ENCODE measurements at regions not wholly inside any gene's neighbourhood (a gene's known extent, or its start where the extent isn't known, plus 50 kb on each side); places are given as distances from the start of the nearest gene placed in this dataset.
A peak's percentile ranks its signal among the peaks of the same experiment; 100 is the strongest.
"Not testable (repeated sequence)": the region's sequence is repeated elsewhere in the genome, so short reads cannot be mapped to it uniquely, and the experiment has no call there.

GRCh38 chr2:150806336-150806735 is 318.9 kb upstream of the RND3 start:
- no peaks in the 10 kb centered on the region for H3K36me3 ChIP-seq (ENCODE audit: control insufficient read depth in 4 of 4, insufficient read depth in 3 of 4, low read depth in 1 of 4, low read length in 3 of 4)
- TF ChIP-seq NR2F2 (IDR thresholded peaks at IDR 0.05): peak; percentile 74
- TF ChIP-seq TAF1 (conservative IDR thresholded peaks at IDR 0.05): no peak
- no peaks in the 10 kb centered on the region for H3K9me3 ChIP-seq (ENCODE audit: control insufficient read depth in 4 of 4, low read length in 3 of 4)
- H3K4me3 ChIP-seq (ENCODE audit: low read depth in 1 of 3, low read length in 3 of 3): no peak overlapping the region
- DNase-seq (ENCODE audit: low spot score): no peak
- WGBS: 53% methylated on average over 4 of the region's 4 CpGs
- no peak overlapping the region for H3K9ac ChIP-seq (ENCODE audit: low read depth in 1 of 2, low read length in 2 of 2)
- H3K4me1 ChIP-seq (ENCODE audit: control insufficient read depth in 4 of 4, insufficient read depth in 4 of 4, low read length in 3 of 4): peaks cover 0 to 1% (median 0%) of the 10 kb centered on the region in 4 donors
- H3K27me3 ChIP-seq (ENCODE audit: control insufficient read depth in 4 of 4, insufficient read depth in 4 of 4, low read length in 3 of 4): no peaks in the 10 kb centered on the region
- no peak overlapping the region for H3K27ac ChIP-seq (ENCODE audit: low read depth in 1 of 2, low read length in 2 of 2)

DNA sequence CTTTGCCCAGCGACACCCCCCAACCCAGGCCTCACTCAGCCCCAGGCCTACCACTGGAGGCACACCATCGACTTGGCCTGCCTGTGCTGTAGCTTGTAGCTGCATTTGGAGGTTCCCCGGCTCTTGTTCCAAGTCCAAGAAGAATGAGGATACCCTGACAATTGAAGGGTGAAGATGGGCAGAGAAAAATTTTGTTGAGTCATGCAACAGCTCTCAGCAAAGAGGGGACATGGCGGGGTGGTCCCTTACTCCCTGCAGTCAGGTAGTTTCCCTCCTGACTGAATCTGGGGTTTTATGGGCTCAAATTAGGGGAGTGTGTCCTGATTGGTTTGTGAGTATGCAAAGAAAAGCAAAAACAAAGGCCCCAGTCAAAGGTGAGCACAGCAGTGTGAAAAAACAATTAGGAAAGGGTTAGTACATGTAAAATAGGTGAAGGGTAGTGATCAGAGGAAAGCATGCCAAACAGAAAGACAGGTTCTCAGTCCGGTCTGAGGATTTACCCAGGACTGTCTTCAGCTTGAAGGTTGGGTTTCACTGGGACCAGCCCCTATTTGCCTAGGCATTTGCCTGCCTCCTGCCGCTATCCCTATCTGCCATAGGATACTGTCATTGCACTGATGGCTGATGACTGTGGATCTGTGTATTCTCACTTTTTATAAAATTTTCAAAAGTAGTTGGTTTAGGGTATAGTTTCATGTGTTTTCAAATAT is 316.4 kb upstream of the RND3 start:
- no peaks in the 10 kb centered on the region for H3K9me3 ChIP-seq (ENCODE audit: control insufficient read depth in 4 of 4, low read length in 3 of 4)
- TF ChIP-seq YY1 (IDR thresholded peaks at IDR 0.05) (no peak), HNF4G (IDR thresholded peaks at IDR 0.05) (no peak), EGR1 (IDR thresholded peaks at IDR 0.05; ENCODE audit: low read depth in 2 of 2) (no peak), RXRA (IDR thresholded peaks at IDR 0.05) (no peak), TAF1 (conservative IDR thresholded peaks at IDR 0.05) (no peak), FOXA2 (IDR thresholded peaks at IDR 0.05) (no peak), SP1 (IDR thresholded peaks at IDR 0.05) (no peak)
- H3K4me3 ChIP-seq (ENCODE audit: low read depth in 1 of 3, low read length in 3 of 3): no peak overlapping the region
- no peak overlapping the region for H3K27ac ChIP-seq (ENCODE audit: low read depth in 1 of 2, low read length in 2 of 2)
- WGBS: 75% methylated on average over 6 of the region's 6 CpGs
- H3K27me3 ChIP-seq (ENCODE audit: control insufficient read depth in 4 of 4, insufficient read depth in 4 of 4, low read length in 3 of 4): no peaks in the 10 kb centered on the region
- DNase-seq (ENCODE audit: low spot score): no peak
- H3K9ac ChIP-seq (ENCODE audit: low read depth in 1 of 2, low read length in 2 of 2): no peak overlapping the region
- no peaks in the 10 kb centered on the region for H3K36me3 ChIP-seq (ENCODE audit: control insufficient read depth in 4 of 4, insufficient read depth in 3 of 4, low read depth in 1 of 4, low read length in 3 of 4)
- peaks cover 0 to 1% (median 0%) of the 10 kb centered on the region in 4 donors for H3K4me1 ChIP-seq (ENCODE audit: control insufficient read depth in 4 of 4, insufficient read depth in 4 of 4, low read length in 3 of 4)

GRCh38 chr2:150802635-150803034 is 315.2 kb upstream of the RND3 start:
- Histone ChIP-seq H3K4me3 (ENCODE audit: low read depth in 1 of 3, low read length in 3 of 3) (no peak overlapping the region), H3K27ac (ENCODE audit: low read depth in 1 of 2, low read length in 2 of 2) (no peak overlapping the region), H3K4me1 (ENCODE audit: control insufficient read depth in 4 of 4, insufficient read depth in 4 of 4, low read length in 3 of 4) (no peaks in the 10 kb centered on the region), H3K9me3 (ENCODE audit: control insufficient read depth in 4 of 4, low read length in 3 of 4) (no peaks in the 10 kb centered on the region), H3K36me3 (ENCODE audit: control insufficient read depth in 4 of 4, insufficient read depth in 3 of 4, low read depth in 1 of 4, low read length in 3 of 4) (no peaks in the 10 kb centered on the region), H3K9ac (ENCODE audit: low read depth in 1 of 2, low read length in 2 of 2) (no peak overlapping the region), H3K27me3 (ENCODE audit: control insufficient read depth in 4 of 4, insufficient read depth in 4 of 4, low read length in 3 of 4) (no peaks in the 10 kb centered on the region)
- DNase-seq (ENCODE audit: low spot score): no peak
- TF ChIP-seq, protein P1, sequence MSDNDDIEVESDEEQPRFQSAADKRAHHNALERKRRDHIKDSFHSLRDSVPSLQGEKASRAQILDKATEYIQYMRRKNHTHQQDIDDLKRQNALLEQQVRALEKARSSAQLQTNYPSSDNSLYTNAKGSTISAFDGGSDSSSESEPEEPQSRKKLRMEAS (IDR thresholded peaks at IDR 0.05): no peak
- 97% methylated on average over 1 of the region's 1 CpG for WGBS

DNA sequence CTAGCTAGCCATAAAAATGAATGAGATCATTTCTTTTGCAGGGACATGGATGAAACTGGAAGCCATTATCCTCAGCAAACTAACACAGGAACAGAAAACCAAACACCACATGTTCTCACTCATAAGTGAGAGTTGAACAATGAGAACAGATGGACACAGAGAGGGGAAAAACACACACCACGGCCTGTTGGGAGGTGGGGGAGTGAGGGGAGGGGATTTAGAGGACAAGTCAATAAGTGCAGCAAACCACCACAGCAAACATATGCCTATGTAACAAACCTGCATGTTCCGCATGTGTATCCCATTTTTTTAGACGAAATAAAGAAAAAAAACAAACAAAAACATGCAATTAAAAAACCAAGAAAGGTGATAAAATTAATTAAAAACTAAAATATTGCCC is 308.8 kb upstream of the RND3 start:
- DNase-seq (ENCODE audit: low spot score); H3K9ac ChIP-seq (ENCODE audit: low read depth in 1 of 2, low read length in 2 of 2); H3K27ac ChIP-seq (ENCODE audit: low read depth in 1 of 2, low read length in 2 of 2); H3K4me1 ChIP-seq (ENCODE audit: control insufficient read depth in 4 of 4, insufficient read depth in 4 of 4, low read length in 3 of 4); H3K4me3 ChIP-seq (ENCODE audit: low read depth in 1 of 3, low read length in 3 of 3); H3K27me3 ChIP-seq (ENCODE audit: control insufficient read depth in 4 of 4, insufficient read depth in 4 of 4, low read length in 3 of 4); H3K36me3 ChIP-seq (ENCODE audit: control insufficient read depth in 4 of 4, insufficient read depth in 3 of 4, low read depth in 1 of 4, low read length in 3 of 4): not testable (repeated sequence)
- WGBS: 65% methylated on average over 3 of the region's 3 CpGs
- peaks cover 2 to 10% (median 4%) of the 10 kb centered on the region in 4 donors for H3K9me3 ChIP-seq (ENCODE audit: control insufficient read depth in 4 of 4, low read length in 3 of 4)

- no peak for DNase-seq (ENCODE audit: low spot score)
- 85% methylated on average over 3 of the region's 3 CpGs for WGBS
- TF ChIP-seq FOXA1 (IDR thresholded peaks at IDR 0.05) (no peak), YY1 (IDR thresholded peaks at IDR 0.05) (no peak), NR2F2 (IDR thresholded peaks at IDR 0.05) (no peak), EGR1 (IDR thresholded peaks at IDR 0.05; ENCODE audit: low read depth in 2 of 2) (no peak), RAD21 (IDR thresholded peaks at IDR 0.05) (no peak), RXRA (IDR thresholded peaks at IDR 0.05) (no peak)
- TF ChIP-seq, protein P2, sequence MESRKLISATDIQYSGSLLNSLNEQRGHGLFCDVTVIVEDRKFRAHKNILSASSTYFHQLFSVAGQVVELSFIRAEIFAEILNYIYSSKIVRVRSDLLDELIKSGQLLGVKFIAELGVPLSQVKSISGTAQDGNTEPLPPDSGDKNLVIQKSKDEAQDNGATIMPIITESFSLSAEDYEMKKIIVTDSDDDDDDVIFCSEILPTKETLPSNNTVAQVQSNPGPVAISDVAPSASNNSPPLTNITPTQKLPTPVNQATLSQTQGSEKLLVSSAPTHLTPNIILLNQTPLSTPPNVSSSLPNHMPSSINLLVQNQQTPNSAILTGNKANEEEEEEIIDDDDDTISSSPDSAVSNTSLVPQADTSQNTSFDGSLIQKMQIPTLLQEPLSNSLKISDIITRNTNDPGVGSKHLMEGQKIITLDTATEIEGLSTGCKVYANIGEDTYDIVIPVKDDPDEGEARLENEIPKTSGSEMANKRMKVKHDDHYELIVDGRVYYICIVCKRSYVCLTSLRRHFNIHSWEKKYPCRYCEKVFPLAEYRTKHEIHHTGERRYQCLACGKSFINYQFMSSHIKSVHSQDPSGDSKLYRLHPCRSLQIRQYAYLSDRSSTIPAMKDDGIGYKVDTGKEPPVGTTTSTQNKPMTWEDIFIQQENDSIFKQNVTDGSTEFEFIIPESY (IDR thresholded peaks at IDR 0.05): no peak
- TF ChIP-seq, protein P3, sequence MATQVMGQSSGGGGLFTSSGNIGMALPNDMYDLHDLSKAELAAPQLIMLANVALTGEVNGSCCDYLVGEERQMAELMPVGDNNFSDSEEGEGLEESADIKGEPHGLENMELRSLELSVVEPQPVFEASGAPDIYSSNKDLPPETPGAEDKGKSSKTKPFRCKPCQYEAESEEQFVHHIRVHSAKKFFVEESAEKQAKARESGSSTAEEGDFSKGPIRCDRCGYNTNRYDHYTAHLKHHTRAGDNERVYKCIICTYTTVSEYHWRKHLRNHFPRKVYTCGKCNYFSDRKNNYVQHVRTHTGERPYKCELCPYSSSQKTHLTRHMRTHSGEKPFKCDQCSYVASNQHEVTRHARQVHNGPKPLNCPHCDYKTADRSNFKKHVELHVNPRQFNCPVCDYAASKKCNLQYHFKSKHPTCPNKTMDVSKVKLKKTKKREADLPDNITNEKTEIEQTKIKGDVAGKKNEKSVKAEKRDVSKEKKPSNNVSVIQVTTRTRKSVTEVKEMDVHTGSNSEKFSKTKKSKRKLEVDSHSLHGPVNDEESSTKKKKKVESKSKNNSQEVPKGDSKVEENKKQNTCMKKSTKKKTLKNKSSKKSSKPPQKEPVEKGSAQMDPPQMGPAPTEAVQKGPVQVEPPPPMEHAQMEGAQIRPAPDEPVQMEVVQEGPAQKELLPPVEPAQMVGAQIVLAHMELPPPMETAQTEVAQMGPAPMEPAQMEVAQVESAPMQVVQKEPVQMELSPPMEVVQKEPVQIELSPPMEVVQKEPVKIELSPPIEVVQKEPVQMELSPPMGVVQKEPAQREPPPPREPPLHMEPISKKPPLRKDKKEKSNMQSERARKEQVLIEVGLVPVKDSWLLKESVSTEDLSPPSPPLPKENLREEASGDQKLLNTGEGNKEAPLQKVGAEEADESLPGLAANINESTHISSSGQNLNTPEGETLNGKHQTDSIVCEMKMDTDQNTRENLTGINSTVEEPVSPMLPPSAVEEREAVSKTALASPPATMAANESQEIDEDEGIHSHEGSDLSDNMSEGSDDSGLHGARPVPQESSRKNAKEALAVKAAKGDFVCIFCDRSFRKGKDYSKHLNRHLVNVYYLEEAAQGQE (IDR thresholded peaks at IDR 0.05): no peak
- TF ChIP-seq, protein P1 (IDR thresholded peaks at IDR 0.05): no peak
Observed at GRCh38 chr2:150792780-150793300, 305.4 kb upstream of the RND3 start.

More at GRCh38 chr2:150792780-150793300, 305.4 kb upstream of the RND3 start:
- H3K4me1 ChIP-seq (ENCODE audit: control insufficient read depth in 4 of 4, insufficient read depth in 4 of 4, low read length in 3 of 4): no peaks in the 10 kb centered on the region
- no peak overlapping the region for H3K4me3 ChIP-seq (ENCODE audit: low read depth in 1 of 3, low read length in 3 of 3)
- no peaks in the 10 kb centered on the region for H3K36me3 ChIP-seq (ENCODE audit: control insufficient read depth in 4 of 4, insufficient read depth in 3 of 4, low read depth in 1 of 4, low read length in 3 of 4)
- H3K9ac ChIP-seq (ENCODE audit: low read depth in 1 of 2, low read length in 2 of 2): no peak overlapping the region
- no peaks in the 10 kb centered on the region for H3K27me3 ChIP-seq (ENCODE audit: control insufficient read depth in 4 of 4, insufficient read depth in 4 of 4, low read length in 3 of 4)
- no peak overlapping the region for H3K27ac ChIP-seq (ENCODE audit: low read depth in 1 of 2, low read length in 2 of 2)
- H3K9me3 ChIP-seq (ENCODE audit: control insufficient read depth in 4 of 4, low read length in 3 of 4): peaks cover 2 to 15% (median 5%) of the 10 kb centered on the region in 4 donors

Data from liver (tissue), 7 donors.